Cardiac muscle cell (in vitro differentiated cells and primary cell): ENCODE measurements at regions not wholly inside any gene's neighbourhood (a gene's known extent, or its start where the extent isn't known, plus 50 kb on each side); places are given as distances from the start of the nearest gene placed in this dataset.

Experiments used
- DNase-seq, 2 donors: peaks; one replicate each; pipeline versions ENCODE4 v3.0.0 to v3.0.0-alpha.2; 2010 to 2017; ENCODE audit warnings: low read depth in 1 of 2, low spot score in 1 of 2
- H3K27ac ChIP-seq: fragments of 200-600 bp; sonication (generic); 2 replicates; pipeline ENCODE4 v1.5.1; 2016
- H3K27me3 ChIP-seq: fragments of 200-600 bp; sonication (generic); 2 replicates; pipeline ENCODE4 v1.6.0; 2016; ENCODE audit warnings: control low read depth
- H3K36me3 ChIP-seq: fragments of 200-600 bp; sonication (generic); 2 replicates; pipeline ENCODE4 v1.5.1; 2016; ENCODE audit warnings: control low read depth
- H3K4me1 ChIP-seq: fragments of 200-600 bp; sonication (generic); 2 replicates; pipeline ENCODE4 v1.8.1; 2017; ENCODE audit warnings: low read depth, mild to moderate bottlenecking, mixed run types
- H3K4me3 ChIP-seq: fragments of 200-600 bp; sonication (generic); 2 replicates; pipeline ENCODE4 v1.5.1; 2016; ENCODE audit warnings: mild to moderate bottlenecking
- H3K9me3 ChIP-seq: fragments of 200-600 bp; sonication (generic); 2 replicates; pipeline ENCODE4 v1.5.1; 2017; ENCODE audit warnings: low read depth, mild to moderate bottlenecking, control low read depth
- CTCF ChIP-seq: IDR thresholded peaks from 2 replicates; pipeline ENCODE4 v1.5.1; 2012; ENCODE audit warnings: low read depth, mild to moderate bottlenecking, low read length

- Histone ChIP-seq H3K27me3 (no peaks in the 10 kb centered on the region), H3K9me3 (no peaks in the 10 kb centered on the region), H3K4me3 (no peak overlapping the region), H3K4me1 (no peaks in the 10 kb centered on the region), H3K27ac (no peak overlapping the region), H3K36me3 (no peaks in the 10 kb centered on the region)
- DNase-seq = no peak
- TF ChIP-seq CTCF = no peak
Observed at GRCh38 chr20:40502576-40502975, 186.5 kb downstream of the MAFB start.

DNA sequence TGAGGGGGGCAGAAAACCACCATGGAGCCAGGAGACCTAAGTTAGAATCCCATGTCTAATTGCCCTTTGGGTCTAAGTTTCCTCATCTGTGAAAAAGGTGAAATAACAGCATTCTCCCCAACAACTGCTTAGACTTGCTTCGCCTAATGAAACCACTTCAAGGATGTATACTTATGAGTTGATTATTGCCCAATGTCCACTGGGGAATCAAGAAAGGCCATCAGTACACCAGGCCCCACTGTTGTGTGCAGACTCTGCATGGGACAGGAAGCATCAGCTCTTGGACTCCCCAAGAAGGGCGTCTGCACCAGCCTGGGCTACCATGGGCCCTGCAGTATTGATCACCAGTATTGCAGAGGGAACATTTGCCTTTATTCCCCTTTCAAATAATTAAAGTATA, 189.6 kb downstream of the MAFB start:
- no peak for DNase-seq
- no peak overlapping the region for H3K4me3 ChIP-seq
- no peaks in the 10 kb centered on the region for H3K9me3 ChIP-seq
- H3K36me3 ChIP-seq = no peaks in the 10 kb centered on the region
- no peak overlapping the region for H3K27ac ChIP-seq
- no peaks in the 10 kb centered on the region for H3K27me3 ChIP-seq
- no peaks in the 10 kb centered on the region for H3K4me1 ChIP-seq
- TF ChIP-seq CTCF = no peak

GRCh38 chr20:40497899-40498691, 190.9 kb downstream of the MAFB start:
- no peaks in the 10 kb centered on the region for H3K4me1 ChIP-seq
- no peaks in the 10 kb centered on the region for H3K27me3 ChIP-seq
- H3K4me3 ChIP-seq = no peak overlapping the region
- TF ChIP-seq CTCF = no peak
- H3K36me3 ChIP-seq = no peaks in the 10 kb centered on the region
- H3K27ac ChIP-seq = no peak overlapping the region
- peak in 1 of 2 donors; percentile 50 for DNase-seq
- no peaks in the 10 kb centered on the region for H3K9me3 ChIP-seq

DNA sequence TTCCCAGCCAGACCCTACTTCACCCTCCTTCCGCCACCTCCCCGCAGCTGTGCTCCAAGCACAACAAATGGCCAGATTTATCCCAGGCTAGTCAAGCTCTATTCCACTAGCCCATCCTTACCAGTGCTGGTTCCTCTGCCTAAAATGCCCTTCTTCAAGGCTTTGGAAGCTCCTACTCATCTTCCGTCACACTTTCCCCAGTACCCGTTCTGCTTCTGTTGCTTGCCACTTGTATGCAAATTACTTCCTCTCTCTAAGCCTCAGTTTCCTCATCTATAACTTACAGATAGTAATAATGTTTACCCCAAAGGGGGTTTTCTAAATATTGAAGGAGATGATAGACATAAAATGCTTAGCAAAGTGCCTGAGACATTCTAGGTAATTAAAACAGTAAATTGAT, 193.1 kb downstream of the MAFB start:
- no peaks in the 10 kb centered on the region for H3K9me3 ChIP-seq
- no peak for DNase-seq
- H3K4me3 ChIP-seq = no peak overlapping the region
- H3K27me3 ChIP-seq = no peaks in the 10 kb centered on the region
- no peak overlapping the region for H3K27ac ChIP-seq
- H3K4me1 ChIP-seq = no peaks in the 10 kb centered on the region
- H3K36me3 ChIP-seq = no peaks in the 10 kb centered on the region
- no peak for TF ChIP-seq CTCF

GRCh38 chr20:40494248-40494647, 194.8 kb downstream of the MAFB start:
- Histone ChIP-seq H3K4me3 (no peak overlapping the region), H3K27me3 (no peaks in the 10 kb centered on the region)

More at GRCh38 chr20:40494248-40494647, 194.8 kb downstream of the MAFB start:
- Histone ChIP-seq H3K36me3 (no peaks in the 10 kb centered on the region), H3K4me1 (no peaks in the 10 kb centered on the region), H3K27ac (no peak overlapping the region), H3K9me3 (no peaks in the 10 kb centered on the region)
- DNase-seq = no peak
- no peak for TF ChIP-seq CTCF
